ENCODE measurements at regions not wholly inside any gene's neighbourhood (a gene's known extent, or its start where the extent isn't known, plus 50 kb on each side); places are given as distances from the start of the nearest gene placed in this dataset.

GRCh38 chr4:45094684-45095083 is 368.3 kb upstream of the GNPDA2 start:
- no peak for TF ChIP-seq CTCF (CRISPR knock-in tag; IDR thresholded peaks at IDR 0.05)
- TF ChIP-seq NFRKB (IDR thresholded peaks at IDR 0.05), result no peak
- TF ChIP-seq PTBP1 (IDR thresholded peaks at IDR 0.05; ENCODE audit: low read depth, low read length, poor library complexity, severe bottlenecking), result no peak
- no peak for TF ChIP-seq POLR2A (IDR thresholded peaks at IDR 0.05; ENCODE audit: insufficient read depth in 1 of 2, low read depth in 2 of 2, low read length in 2 of 2)
- no peak for TF ChIP-seq CHD2 (IDR thresholded peaks at IDR 0.05; ENCODE audit: low read depth, low read length)
- TF ChIP-seq CEBPB (IDR thresholded peaks at IDR 0.05; ENCODE audit: borderline replicate concordance, low read depth, low read length), result no peak
- TF ChIP-seq PHF8 (CRISPR knock-in tag; IDR thresholded peaks at IDR 0.05), result no peak
- no peak for TF ChIP-seq ISX (CRISPR knock-in tag; conservative IDR thresholded peaks at IDR 0.05)
- TF ChIP-seq SMAD1 (CRISPR knock-in tag; IDR thresholded peaks at IDR 0.05; ENCODE audit: borderline replicate concordance, low read depth), result no peak
- TF ChIP-seq PAF1 (CRISPR knock-in tag; IDR thresholded peaks at IDR 0.05), result no peak

Measured in HepG2 (cell line).